ENCODE measurements at regions not wholly inside any gene's neighbourhood (a gene's known extent, or its start where the extent isn't known, plus 50 kb on each side); places are given as distances from the start of the nearest gene placed in this dataset.

- Histone ChIP-seq H3K27ac (ENCODE audit: low read length) (no peak overlapping the region), H3K9me3 (ENCODE audit: insufficient read depth, low read length) (no peaks in the 10 kb centered on the region; the same call in 1 of the 2 replicates), H4K20me1 (ENCODE audit: insufficient read depth, low read length) (no peaks in the 10 kb centered on the region), H3K4me2 (ENCODE audit: low read length) (no peak overlapping the region), H3K4me1 (ENCODE audit: low read length) (peaks cover 39% of the 10 kb centered on the region), H3K79me2 (ENCODE audit: low read length) (peaks cover 16% of the 10 kb centered on the region), H3K27me3 (ENCODE audit: low read depth, low read length) (no peaks in the 10 kb centered on the region), H3K9ac (ENCODE audit: low read length) (no peak overlapping the region), H3K36me3 (replicated peaks; ENCODE audit: low read depth, low read length) (peaks cover 3% of the 10 kb centered on the region), H2AFZ (ENCODE audit: low read depth, low read length) (no peak overlapping the region), H3K4me3 (ENCODE audit: low read length) (no peak overlapping the region)
- TF ChIP-seq, protein P1, sequence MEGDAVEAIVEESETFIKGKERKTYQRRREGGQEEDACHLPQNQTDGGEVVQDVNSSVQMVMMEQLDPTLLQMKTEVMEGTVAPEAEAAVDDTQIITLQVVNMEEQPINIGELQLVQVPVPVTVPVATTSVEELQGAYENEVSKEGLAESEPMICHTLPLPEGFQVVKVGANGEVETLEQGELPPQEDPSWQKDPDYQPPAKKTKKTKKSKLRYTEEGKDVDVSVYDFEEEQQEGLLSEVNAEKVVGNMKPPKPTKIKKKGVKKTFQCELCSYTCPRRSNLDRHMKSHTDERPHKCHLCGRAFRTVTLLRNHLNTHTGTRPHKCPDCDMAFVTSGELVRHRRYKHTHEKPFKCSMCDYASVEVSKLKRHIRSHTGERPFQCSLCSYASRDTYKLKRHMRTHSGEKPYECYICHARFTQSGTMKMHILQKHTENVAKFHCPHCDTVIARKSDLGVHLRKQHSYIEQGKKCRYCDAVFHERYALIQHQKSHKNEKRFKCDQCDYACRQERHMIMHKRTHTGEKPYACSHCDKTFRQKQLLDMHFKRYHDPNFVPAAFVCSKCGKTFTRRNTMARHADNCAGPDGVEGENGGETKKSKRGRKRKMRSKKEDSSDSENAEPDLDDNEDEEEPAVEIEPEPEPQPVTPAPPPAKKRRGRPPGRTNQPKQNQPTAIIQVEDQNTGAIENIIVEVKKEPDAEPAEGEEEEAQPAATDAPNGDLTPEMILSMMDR (IDR thresholded peaks at IDR 0.05; ENCODE audit: low read depth, low read length): no peak
- TF ChIP-seq EZH2phosphoT487 (IDR thresholded peaks at IDR 0.05; ENCODE audit: low read depth): no peak
These were observed 93.5 kb downstream of the MRPL39 start for GRCh38 chr21:25513810-25514209.

DNA sequence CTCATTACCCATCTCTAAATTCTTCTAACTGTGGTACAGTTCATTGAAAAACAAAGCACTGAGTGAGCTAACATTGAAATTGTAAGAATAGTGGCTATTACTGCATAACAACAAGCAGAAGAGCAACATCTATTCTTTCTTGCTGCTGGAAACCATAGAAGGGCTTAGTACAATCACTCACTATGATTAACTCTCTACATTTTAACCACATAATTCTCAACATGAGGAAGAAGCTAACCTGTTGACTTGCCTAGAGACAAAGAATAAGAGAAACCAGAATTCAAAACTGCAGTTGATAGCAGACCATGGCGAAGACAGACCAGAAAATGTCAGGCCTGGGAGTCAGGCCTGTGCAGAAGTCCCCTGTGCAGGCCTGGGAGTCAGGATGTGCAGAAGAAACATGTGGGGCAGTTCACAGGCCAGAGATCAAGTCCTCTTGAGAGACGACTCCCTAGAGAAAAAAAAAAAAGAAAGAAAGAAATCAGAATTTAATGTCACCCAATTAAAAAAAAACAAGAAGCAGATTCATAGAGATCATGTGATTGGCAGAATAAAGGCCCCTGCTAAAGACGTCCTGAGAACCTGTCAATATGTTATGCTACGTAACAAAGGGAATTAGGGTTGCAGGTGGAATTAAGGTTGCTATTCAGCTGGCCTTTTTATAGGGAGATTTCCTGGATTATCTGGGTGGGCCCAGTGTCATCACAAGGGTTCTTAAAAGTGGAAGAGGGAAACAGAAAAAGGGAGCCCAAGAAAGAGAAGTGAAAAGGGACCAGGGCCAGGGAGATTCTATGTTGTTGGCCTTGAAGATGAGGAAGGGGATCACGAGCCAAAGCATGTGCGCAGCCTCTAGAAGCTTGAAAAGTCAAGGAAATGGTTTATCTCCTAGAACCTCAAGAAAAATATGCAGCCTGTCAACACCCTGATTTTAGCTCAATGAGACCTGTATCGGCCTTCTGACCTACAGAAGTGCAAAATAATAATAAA lies 94.9 kb downstream of the MRPL39 start:
- Histone ChIP-seq H3K9ac (ENCODE audit: low read length) (peak overlapping the region; percentile 40), H3K27me3 (ENCODE audit: low read depth, low read length) (no peaks in the 10 kb centered on the region), H3K4me2 (ENCODE audit: low read length) (peak overlapping the region; percentile 32), H3K27ac (ENCODE audit: low read length) (peak overlapping the region; percentile 95), H4K20me1 (ENCODE audit: insufficient read depth, low read length) (no peaks in the 10 kb centered on the region), H3K36me3 (replicated peaks; ENCODE audit: low read depth, low read length) (peaks cover 3% of the 10 kb centered on the region), H3K4me3 (ENCODE audit: low read length) (no peak overlapping the region), H3K4me1 (ENCODE audit: low read length) (peaks cover 53% of the 10 kb centered on the region), H3K9me3 (ENCODE audit: insufficient read depth, low read length) (no peaks in the 10 kb centered on the region; the same call in 1 of the 2 replicates), H3K79me2 (ENCODE audit: low read length) (peaks cover 30% of the 10 kb centered on the region), H2AFZ (ENCODE audit: low read depth, low read length) (peak overlapping the region; percentile 22; the same call in 1 of the 2 replicates)
- TF ChIP-seq, protein P1 (IDR thresholded peaks at IDR 0.05; ENCODE audit: low read depth, low read length): no peak
- no peak for TF ChIP-seq EZH2phosphoT487 (IDR thresholded peaks at IDR 0.05; ENCODE audit: low read depth)

DNA sequence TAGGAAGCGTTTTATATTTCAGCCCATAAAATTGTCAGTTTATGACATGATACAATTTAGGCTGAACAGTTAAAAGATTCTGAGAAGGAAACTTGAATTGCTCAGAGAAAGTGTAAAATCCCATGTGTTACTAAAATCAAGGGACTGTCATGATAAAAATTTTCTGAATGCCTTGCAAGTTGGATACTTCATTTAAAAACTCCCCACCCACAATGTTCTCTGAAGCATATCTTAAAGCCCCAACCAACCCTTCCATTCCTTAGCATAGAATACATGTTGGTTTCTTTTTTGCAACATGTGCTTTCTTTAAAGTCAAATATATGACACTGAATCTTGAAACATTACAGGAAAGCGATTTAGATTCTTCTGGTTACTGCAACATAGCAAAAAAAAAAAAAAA lies 97.4 kb downstream of the MRPL39 start:
- Histone ChIP-seq H3K27ac (ENCODE audit: low read length) (peak overlapping the region; percentile 95), H3K36me3 (replicated peaks; ENCODE audit: low read depth, low read length) (peaks cover under 1% of the 10 kb centered on the region), H4K20me1 (ENCODE audit: insufficient read depth, low read length) (no peaks in the 10 kb centered on the region), H3K4me3 (ENCODE audit: low read length) (peak overlapping the region; percentile 56), H2AFZ (ENCODE audit: low read depth, low read length) (no peak overlapping the region), H3K9me3 (ENCODE audit: insufficient read depth, low read length) (no peaks in the 10 kb centered on the region; the same call in 1 of the 2 replicates), H3K79me2 (ENCODE audit: low read length) (peaks cover 41% of the 10 kb centered on the region), H3K4me2 (ENCODE audit: low read length) (peak overlapping the region; percentile 78), H3K27me3 (ENCODE audit: low read depth, low read length) (no peaks in the 10 kb centered on the region), H3K4me1 (ENCODE audit: low read length) (peaks cover 77% of the 10 kb centered on the region), H3K9ac (ENCODE audit: low read length) (peak overlapping the region; percentile 83)
- TF ChIP-seq, protein P1 (IDR thresholded peaks at IDR 0.05; ENCODE audit: low read depth, low read length): no peak
- TF ChIP-seq EZH2phosphoT487 (IDR thresholded peaks at IDR 0.05; ENCODE audit: low read depth): no peak

GRCh38 chr21:25508364-25508763 lies 98.9 kb downstream of the MRPL39 start:
- Histone ChIP-seq H4K20me1 (ENCODE audit: insufficient read depth, low read length) (no peaks in the 10 kb centered on the region), H3K4me1 (ENCODE audit: low read length) (peaks cover 78% of the 10 kb centered on the region), H3K79me2 (ENCODE audit: low read length) (peaks cover 41% of the 10 kb centered on the region), H3K4me3 (ENCODE audit: low read length) (peak overlapping the region; percentile 55), H3K9ac (ENCODE audit: low read length) (peak overlapping the region; percentile 83), H3K9me3 (ENCODE audit: insufficient read depth, low read length) (peaks cover 2% of the 10 kb centered on the region; the same call in 1 of the 2 replicates), H3K27ac (ENCODE audit: low read length) (peak overlapping the region; percentile 95), H2AFZ (ENCODE audit: low read depth, low read length) (no peak overlapping the region), H3K4me2 (ENCODE audit: low read length) (peak overlapping the region; percentile 78), H3K27me3 (ENCODE audit: low read depth, low read length) (no peaks in the 10 kb centered on the region), H3K36me3 (replicated peaks; ENCODE audit: low read depth, low read length) (peaks cover 6% of the 10 kb centered on the region)
- no peak for TF ChIP-seq EZH2phosphoT487 (IDR thresholded peaks at IDR 0.05; ENCODE audit: low read depth)
- TF ChIP-seq, protein P1 (IDR thresholded peaks at IDR 0.05; ENCODE audit: low read depth, low read length): no peak

Data from OCI-LY3 (cell line).